Stimulated activated CD8-positive, alpha-beta memory T cell treated with anti-CD3 and anti-CD28 coated beads, Interleukin-4, amount 100 ng/mL, for 24 hours (primary cell): ENCODE measurements at regions not wholly inside any gene's neighbourhood (a gene's known extent, or its start where the extent isn't known, plus 50 kb on each side); places are given as distances from the start of the nearest gene placed in this dataset.
"Not testable (repeated sequence)": the region's sequence is repeated elsewhere in the genome, so short reads cannot be mapped to it uniquely, and the experiment has no call there.

Source experiments
- DNase-seq: peaks from one replicate; pipeline ENCODE4 v3.0.0-alpha.2; 2020; ENCODE audit warnings: low read depth

GRCh38 chr22:49659281-49659923, 168.3 kb downstream of the BRD1 start:
- no peak for DNase-seq

GRCh38 chr22:49658902-49659280, 168.8 kb downstream of the BRD1 start:
- no peak for DNase-seq

GRCh38 chr22:49657974-49658590, 169.6 kb downstream of the BRD1 start:
- no peak for DNase-seq

GRCh38 chr22:49657275-49657973, 170.2 kb downstream of the BRD1 start:
- peak; percentile 63 for DNase-seq

- not testable (repeated sequence) for DNase-seq
Observed at GRCh38 chr22:49656883-49657274, 170.8 kb downstream of the BRD1 start.

- no peak for DNase-seq
Observed at GRCh38 chr22:49656291-49656851, 171.3 kb downstream of the BRD1 start.

- DNase-seq = no peak
Observed at GRCh38 chr22:49655168-49655812, 172.4 kb downstream of the BRD1 start.

- DNase-seq = no peak
Observed at GRCh38 chr22:49650336-49651241, 177.1 kb downstream of the BRD1 start.

GRCh38 chr22:49649166-49650068, 178.3 kb downstream of the BRD1 start:
- DNase-seq = no peak

GRCh38 chr22:49648053-49648452, 179.6 kb downstream of the BRD1 start:
- no peak for DNase-seq

GRCh38 chr22:49647627-49648026, 180.0 kb downstream of the BRD1 start:
- no peak for DNase-seq

- no peak for DNase-seq
Observed at GRCh38 chr22:49646876-49647275, 180.8 kb downstream of the BRD1 start.

GRCh38 chr22:49645791-49646550, 181.7 kb downstream of the BRD1 start:
- no peak for DNase-seq

GRCh38 chr22:49645257-49645656, 182.4 kb downstream of the BRD1 start:
- DNase-seq = no peak

GRCh38 chr22:49643998-49644397, 183.7 kb downstream of the BRD1 start:
- no peak for DNase-seq

- no peak for DNase-seq
Observed at GRCh38 chr22:49643466-49643865, 184.2 kb downstream of the BRD1 start.

- DNase-seq = no peak
Observed at GRCh38 chr22:49642741-49643140, 184.9 kb downstream of the BRD1 start.

GRCh38 chr22:49642331-49642730, 185.3 kb downstream of the BRD1 start:
- no peak for DNase-seq

- DNase-seq = no peak
Observed at GRCh38 chr22:49641770-49642313, 185.8 kb downstream of the BRD1 start.
